ENCODE measurements at regions not wholly inside any gene's neighbourhood (a gene's known extent, or its start where the extent isn't known, plus 50 kb on each side); places are given as distances from the start of the nearest gene placed in this dataset.

DNA sequence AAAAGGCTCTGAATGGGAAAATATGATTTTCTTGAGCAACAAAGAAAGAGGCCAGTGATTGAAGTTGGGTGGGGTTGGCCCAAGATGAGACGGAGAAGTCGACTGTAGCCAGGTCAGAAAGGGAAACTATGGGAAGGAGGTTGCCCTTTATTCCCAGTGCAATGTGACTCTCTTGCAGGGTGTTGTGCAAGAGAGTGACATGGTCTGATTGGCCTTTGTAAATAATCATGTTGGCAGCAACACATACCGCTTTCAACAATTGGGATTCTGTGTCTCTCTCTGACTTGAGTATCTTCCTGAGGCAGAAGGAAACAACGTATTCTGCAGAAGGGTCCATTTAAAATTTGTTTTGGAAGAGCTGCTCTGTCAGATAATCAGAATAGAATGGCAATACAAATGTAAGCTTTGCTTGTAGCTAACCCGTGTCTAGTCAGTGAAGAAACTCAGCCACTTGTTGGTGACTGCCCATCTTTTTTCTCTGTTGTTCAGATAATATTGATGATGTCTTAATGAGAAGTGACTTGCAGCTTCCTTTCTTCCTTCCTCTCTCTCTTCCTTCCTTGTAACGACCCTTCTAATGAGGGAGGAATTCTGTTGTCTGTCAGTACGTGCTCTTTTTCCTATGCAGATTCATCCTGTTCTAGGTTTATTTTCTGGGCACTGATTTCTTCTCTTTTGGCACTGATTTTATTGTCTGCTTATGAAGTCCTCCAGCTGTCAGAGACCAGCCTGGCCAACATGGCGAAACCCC, 311.0 kb upstream of the FAM98A start:
- TF ChIP-seq POLR2AphosphoS5 (IDR thresholded peaks at IDR 0.05; ENCODE audit: low read length) = no peak
- TF ChIP-seq, protein P1, sequence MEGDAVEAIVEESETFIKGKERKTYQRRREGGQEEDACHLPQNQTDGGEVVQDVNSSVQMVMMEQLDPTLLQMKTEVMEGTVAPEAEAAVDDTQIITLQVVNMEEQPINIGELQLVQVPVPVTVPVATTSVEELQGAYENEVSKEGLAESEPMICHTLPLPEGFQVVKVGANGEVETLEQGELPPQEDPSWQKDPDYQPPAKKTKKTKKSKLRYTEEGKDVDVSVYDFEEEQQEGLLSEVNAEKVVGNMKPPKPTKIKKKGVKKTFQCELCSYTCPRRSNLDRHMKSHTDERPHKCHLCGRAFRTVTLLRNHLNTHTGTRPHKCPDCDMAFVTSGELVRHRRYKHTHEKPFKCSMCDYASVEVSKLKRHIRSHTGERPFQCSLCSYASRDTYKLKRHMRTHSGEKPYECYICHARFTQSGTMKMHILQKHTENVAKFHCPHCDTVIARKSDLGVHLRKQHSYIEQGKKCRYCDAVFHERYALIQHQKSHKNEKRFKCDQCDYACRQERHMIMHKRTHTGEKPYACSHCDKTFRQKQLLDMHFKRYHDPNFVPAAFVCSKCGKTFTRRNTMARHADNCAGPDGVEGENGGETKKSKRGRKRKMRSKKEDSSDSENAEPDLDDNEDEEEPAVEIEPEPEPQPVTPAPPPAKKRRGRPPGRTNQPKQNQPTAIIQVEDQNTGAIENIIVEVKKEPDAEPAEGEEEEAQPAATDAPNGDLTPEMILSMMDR (IDR thresholded peaks at IDR 0.05 in 2 of 3, conservative IDR thresholded peaks at IDR 0.05 in 1 of 3; ENCODE audit: control insufficient read depth in 2 of 3, extremely low read depth in 1 of 3, insufficient read depth in 1 of 3, low read depth in 3 of 3, low read length in 3 of 3) = no peak
- TF ChIP-seq CBX3 (IDR thresholded peaks at IDR 0.05; ENCODE audit: borderline replicate concordance, low read depth) = no peak
- TF ChIP-seq RFX5 (IDR thresholded peaks at IDR 0.05; ENCODE audit: low read depth, low read length) = no peak
- TF ChIP-seq GATAD2B (conservative IDR thresholded peaks at IDR 0.05; ENCODE audit: low read depth) = no peak
- no peak for TF ChIP-seq CEBPB (IDR thresholded peaks at IDR 0.05; ENCODE audit: borderline replicate concordance in 1 of 2, low read depth in 2 of 2, low read length in 2 of 2)
- no peak for TF ChIP-seq TAF1 (IDR thresholded peaks at IDR 0.05; ENCODE audit: borderline replicate concordance, low read depth, low read length)
- no peak for TF ChIP-seq CREB1 (IDR thresholded peaks at IDR 0.05; ENCODE audit: low read depth)
- TF ChIP-seq BHLHE40 (IDR thresholded peaks at IDR 0.05; ENCODE audit: borderline replicate concordance in 1 of 2, low read depth in 2 of 2, low read length in 1 of 2) = no peak
- TF ChIP-seq EP300 (IDR thresholded peaks at IDR 0.05; ENCODE audit: borderline replicate concordance in 1 of 2, control insufficient read depth in 1 of 2, low read depth in 2 of 2, low read length in 2 of 2) = no peak

All from GM12878 (cell line).